Lung (tissue), 11 donors: ENCODE measurements at regions not wholly inside any gene's neighbourhood (a gene's known extent, or its start where the extent isn't known, plus 50 kb on each side); places are given as distances from the start of the nearest gene placed in this dataset.
A peak's percentile ranks its signal among the peaks of the same experiment; 100 is the strongest.

Source experiments
- ATAC-seq: fragments of 200-7000 bp; cut with Tn5 transposase; one replicate; pipeline ENCODE4 v1.9.1; 2020; ENCODE audit warnings: moderate number of reproducible peaks; ENCODE audit not compliant: insufficient read depth, low FRiP score
- DNase-seq, 3 donors: peaks; one replicate each; pipeline ENCODE4 v3.0.0-alpha.2; 2013 to 2017
- H3K27ac ChIP-seq, 2 donors: one replicate each; pipeline ENCODE4 v1.5.1; 2013; ENCODE audit warnings: mild to moderate bottlenecking in 2 of 2, moderate library complexity in 2 of 2, control low read depth in 1 of 2, inconsistent platforms in 1 of 2, low read depth in 1 of 2, low read length in 1 of 2
- H3K27me3 ChIP-seq, 3 donors: one replicate each; pipeline ENCODE4 v1.5.1; 2013; ENCODE audit warnings: low read length in 2 of 3; ENCODE audit not compliant: control insufficient read depth in 3 of 3, insufficient read depth in 3 of 3
- H3K36me3 ChIP-seq, 4 donors: one replicate each; pipeline ENCODE4 v1.5.1; 2013; ENCODE audit warnings: low read length in 4 of 4, mild to moderate bottlenecking in 1 of 4, moderate library complexity in 1 of 4; ENCODE audit not compliant: control insufficient read depth in 4 of 4, insufficient read depth in 4 of 4
- H3K4me1 ChIP-seq, 5 donors: one replicate each; pipeline ENCODE4 v1.5.1; 2013; ENCODE audit warnings: low read length in 5 of 5, mild to moderate bottlenecking in 2 of 5, moderate library complexity in 1 of 5; ENCODE audit not compliant: control insufficient read depth in 5 of 5, insufficient read depth in 5 of 5
- H3K4me3 ChIP-seq: one replicate; pipeline ENCODE4 v1.5.1; 2013; ENCODE audit warnings: mild to moderate bottlenecking, control low read depth, moderate library complexity
- H3K9ac ChIP-seq, 2 donors: one replicate each; pipeline ENCODE4 v1.5.1; 2013; ENCODE audit warnings: low read length in 2 of 2, control low read depth in 1 of 2; ENCODE audit not compliant: insufficient read depth in 1 of 2
- H3K9me3 ChIP-seq, 4 donors: one replicate each; pipeline ENCODE4 v1.5.1; 2013; ENCODE audit warnings: low read length in 3 of 4, mild to moderate bottlenecking in 1 of 4, moderate library complexity in 1 of 4; ENCODE audit not compliant: control insufficient read depth in 4 of 4, insufficient read depth in 3 of 4
- WGBS, 2 donors: extraction: QIAGEN DNeasy Blood & Tissue Kit; methylation state at CpG; one replicate each; pipeline ENCODE4 v1.1.7; 2013; 5-methylcytosine and 5-hydroxymethylcytosine counted together
- TF ChIP-seq, protein P1 (sequence below): IDR thresholded peaks from 2 replicates; pipeline ENCODE4 v1.5.1; 2012; ENCODE audit warnings: mild to moderate bottlenecking; ENCODE audit errors: control extremely low read depth, extremely low read depth
- donor health status: control.
- donor health status: control.
- donor health status: Bipolar disorder and iron deficiency.
- donor health status: healthy.
- donor health status: DM: yes; HTN: yes; CAD: no.

DNA sequence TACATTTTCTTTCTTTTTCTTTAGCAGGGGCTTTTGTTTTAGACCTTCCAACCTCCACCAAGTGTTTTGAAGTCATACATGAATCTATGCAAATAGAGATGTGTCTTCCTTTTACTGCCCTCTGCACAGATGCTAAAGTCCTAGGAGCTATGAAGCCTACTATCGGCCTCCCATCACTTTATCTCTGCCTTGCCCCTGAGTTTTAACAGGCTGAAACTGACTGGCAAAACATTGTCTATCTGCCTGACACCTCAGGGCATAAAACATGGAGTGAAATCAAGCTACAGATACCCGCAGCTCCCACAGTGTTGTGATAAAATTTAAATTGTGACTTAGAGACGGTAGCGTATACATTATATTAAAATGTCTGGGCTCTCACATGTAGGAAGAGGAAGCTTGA is 604.6 kb upstream of the C9orf72 start:
- TF ChIP-seq, protein P1, sequence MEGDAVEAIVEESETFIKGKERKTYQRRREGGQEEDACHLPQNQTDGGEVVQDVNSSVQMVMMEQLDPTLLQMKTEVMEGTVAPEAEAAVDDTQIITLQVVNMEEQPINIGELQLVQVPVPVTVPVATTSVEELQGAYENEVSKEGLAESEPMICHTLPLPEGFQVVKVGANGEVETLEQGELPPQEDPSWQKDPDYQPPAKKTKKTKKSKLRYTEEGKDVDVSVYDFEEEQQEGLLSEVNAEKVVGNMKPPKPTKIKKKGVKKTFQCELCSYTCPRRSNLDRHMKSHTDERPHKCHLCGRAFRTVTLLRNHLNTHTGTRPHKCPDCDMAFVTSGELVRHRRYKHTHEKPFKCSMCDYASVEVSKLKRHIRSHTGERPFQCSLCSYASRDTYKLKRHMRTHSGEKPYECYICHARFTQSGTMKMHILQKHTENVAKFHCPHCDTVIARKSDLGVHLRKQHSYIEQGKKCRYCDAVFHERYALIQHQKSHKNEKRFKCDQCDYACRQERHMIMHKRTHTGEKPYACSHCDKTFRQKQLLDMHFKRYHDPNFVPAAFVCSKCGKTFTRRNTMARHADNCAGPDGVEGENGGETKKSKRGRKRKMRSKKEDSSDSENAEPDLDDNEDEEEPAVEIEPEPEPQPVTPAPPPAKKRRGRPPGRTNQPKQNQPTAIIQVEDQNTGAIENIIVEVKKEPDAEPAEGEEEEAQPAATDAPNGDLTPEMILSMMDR: no peak
- Histone ChIP-seq H3K36me3 (no peaks in the 10 kb centered on the region), H3K27me3 (no peaks in the 10 kb centered on the region), H3K27ac (no peak overlapping the region), H3K4me3 (no peak overlapping the region), H3K9me3 (no peaks in the 10 kb centered on the region), H3K9ac (no peak overlapping the region), H3K4me1 (no peaks in the 10 kb centered on the region)
- DNase-seq (no peak), ATAC-seq (no peak)
- 87 to 91% methylated on average over 4 of the region's 4 CpGs for WGBS, 2 donors

DNA sequence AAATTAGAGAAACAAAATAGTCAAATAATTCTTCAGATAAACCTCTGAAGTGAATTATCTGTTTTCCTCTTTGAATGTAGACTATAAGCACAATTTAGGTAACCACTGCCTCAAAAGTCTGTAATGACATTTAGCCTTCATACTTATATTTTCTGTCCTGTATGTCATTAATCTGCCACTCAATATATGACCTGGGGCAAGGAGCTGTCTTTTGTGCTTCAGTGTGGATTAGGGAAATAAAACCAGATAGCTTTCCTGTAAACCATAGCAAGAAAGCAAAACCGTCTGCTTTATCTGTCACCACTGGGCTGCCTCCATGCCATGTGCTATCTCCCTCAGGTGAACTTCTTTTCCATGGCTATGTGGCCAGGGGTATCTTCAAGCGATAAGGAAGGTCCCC is 606.6 kb upstream of the C9orf72 start:
- no peaks in the 10 kb centered on the region for H3K9me3 ChIP-seq
- ATAC-seq: no peak

DNA sequence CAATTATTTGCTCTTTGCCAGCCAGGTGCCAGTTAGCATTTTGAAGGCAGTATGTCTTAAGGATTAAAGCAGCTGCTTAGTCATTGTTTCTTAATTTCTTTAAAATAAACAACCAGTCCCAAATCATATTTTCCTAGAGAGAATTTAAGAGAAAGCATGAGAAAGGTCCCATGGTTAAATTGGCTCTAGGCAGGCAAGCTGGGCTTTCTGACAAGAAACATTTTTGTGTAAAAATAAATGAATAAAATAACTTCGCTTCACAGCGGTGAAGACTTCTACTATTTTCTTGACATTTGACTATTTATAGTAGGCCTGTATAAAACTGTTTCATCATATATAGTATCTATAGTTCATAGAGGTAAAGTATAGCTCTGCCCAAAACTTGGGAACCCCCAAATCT is 617.7 kb upstream of the C9orf72 start:
- Histone ChIP-seq H3K36me3 (no peaks in the 10 kb centered on the region), H3K9ac (no peak overlapping the region), H3K4me3 (no peak overlapping the region), H3K27ac (no peak overlapping the region), H3K27me3 (no peaks in the 10 kb centered on the region), H3K9me3 (peaks cover 0 to 3% (median 0%) of the 10 kb centered on the region in 4 donors), H3K4me1 (no peaks in the 10 kb centered on the region)
- ATAC-seq (no peak), DNase-seq (peak in 1 of 3 donors; percentile 13)
- TF ChIP-seq, protein P1: no peak
- WGBS, 2 donors: 80 to 88% methylated on average over 2 of the region's 2 CpGs

More for the DNA sequence above, 606.6 kb upstream of the C9orf72 start:
- H3K4me3 ChIP-seq: no peak overlapping the region
- WGBS, 2 donors: 78 to 90% methylated on average over 2 of the region's 2 CpGs
- H3K36me3 ChIP-seq: no peaks in the 10 kb centered on the region
- no peaks in the 10 kb centered on the region for H3K27me3 ChIP-seq
- no peak overlapping the region for H3K9ac ChIP-seq
- TF ChIP-seq, protein P1: no peak
- no peak overlapping the region for H3K27ac ChIP-seq
- no peaks in the 10 kb centered on the region for H3K4me1 ChIP-seq
- no peak for DNase-seq

DNA sequence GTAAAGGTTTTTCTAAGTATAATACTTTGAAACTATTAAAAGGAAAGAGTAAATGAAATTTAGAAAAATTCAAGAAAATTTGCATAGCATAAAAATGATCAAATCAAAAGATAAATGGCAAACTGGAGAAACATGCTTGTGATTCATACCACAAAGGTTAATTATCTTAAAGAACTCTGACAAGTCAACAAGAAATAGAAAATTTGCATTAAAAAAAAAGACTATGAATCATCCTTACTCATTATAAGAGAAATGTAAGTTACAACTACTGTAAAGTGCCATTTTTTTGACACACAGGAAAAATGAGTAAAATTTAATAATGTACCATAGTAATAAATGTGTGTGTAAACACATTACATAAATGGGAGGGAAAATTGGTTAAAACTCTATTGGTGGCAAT is 624.4 kb upstream of the C9orf72 start:
- H3K9me3 ChIP-seq: peaks cover 0 to 2% (median 0%) of the 10 kb centered on the region in 4 donors
- ATAC-seq (no peak), DNase-seq (no peak)
- TF ChIP-seq, protein P1: no peak
- H3K27ac ChIP-seq: no peak overlapping the region
- H3K4me3 ChIP-seq: no peak overlapping the region
- no peaks in the 10 kb centered on the region for H3K27me3 ChIP-seq
- no peaks in the 10 kb centered on the region for H3K36me3 ChIP-seq
- H3K9ac ChIP-seq: no peak overlapping the region
- H3K4me1 ChIP-seq: no peaks in the 10 kb centered on the region
